GM18498 (cell line): ENCODE measurements at regions not wholly inside any gene's neighbourhood (a gene's known extent, or its start where the extent isn't known, plus 50 kb on each side); places are given as distances from the start of the nearest gene placed in this dataset.
"Not testable (repeated sequence)": the region's sequence is repeated elsewhere in the genome, so short reads cannot be mapped to it uniquely, and the experiment has no call there.

Source experiments
- ATAC-seq: cut with Tn5 transposase; IDR thresholded peaks from one replicate; pipeline ENCODE4 v1.9.1; 2021; ENCODE audit warnings: mild to moderate bottlenecking, moderate library complexity; ENCODE audit not compliant: unreplicated experiment

- ATAC-seq: no peak
Measured at GRCh38 chr20:29878777-29879442, 1378.6 kb upstream of the DEFB115 start.

GRCh38 chr20:29881107-29881506 lies 1376.4 kb upstream of the DEFB115 start:
- not testable (repeated sequence) for ATAC-seq

DNA sequence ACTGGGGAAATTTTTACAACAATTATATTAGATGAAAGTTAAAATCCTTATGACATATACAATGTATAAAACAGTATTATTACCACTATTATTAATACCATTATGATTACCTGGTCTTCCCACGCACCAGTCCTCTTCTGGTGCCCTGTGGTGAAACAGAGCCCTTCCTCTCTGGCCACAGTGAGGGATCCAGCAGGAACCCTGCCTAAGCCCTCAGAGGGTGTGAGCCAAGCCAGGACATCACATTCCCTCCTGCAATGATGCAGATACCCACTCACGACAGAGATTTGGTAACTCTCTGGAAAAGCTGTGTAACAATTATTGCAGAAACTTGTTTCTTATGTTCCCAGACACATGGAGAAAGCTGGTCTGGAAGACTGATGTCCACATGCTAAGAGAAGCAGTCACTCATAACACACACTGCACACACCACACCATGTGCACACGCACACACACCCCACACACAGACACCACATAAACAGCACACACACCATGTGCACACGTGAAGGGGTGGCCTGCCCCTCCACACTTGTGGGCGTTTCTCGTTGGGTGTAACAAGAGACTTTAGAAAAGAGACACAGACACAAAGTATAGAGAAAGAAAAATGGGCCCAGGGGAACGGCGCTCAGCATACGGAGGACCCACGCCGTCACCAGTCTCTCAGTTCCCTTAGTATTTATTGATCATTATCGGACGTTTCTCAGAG lies 1373.8 kb upstream of the DEFB115 start:
- not testable (repeated sequence) for ATAC-seq

GRCh38 chr20:29884322-29884721 lies 1373.1 kb upstream of the DEFB115 start:
- not testable (repeated sequence) for ATAC-seq

DNA sequence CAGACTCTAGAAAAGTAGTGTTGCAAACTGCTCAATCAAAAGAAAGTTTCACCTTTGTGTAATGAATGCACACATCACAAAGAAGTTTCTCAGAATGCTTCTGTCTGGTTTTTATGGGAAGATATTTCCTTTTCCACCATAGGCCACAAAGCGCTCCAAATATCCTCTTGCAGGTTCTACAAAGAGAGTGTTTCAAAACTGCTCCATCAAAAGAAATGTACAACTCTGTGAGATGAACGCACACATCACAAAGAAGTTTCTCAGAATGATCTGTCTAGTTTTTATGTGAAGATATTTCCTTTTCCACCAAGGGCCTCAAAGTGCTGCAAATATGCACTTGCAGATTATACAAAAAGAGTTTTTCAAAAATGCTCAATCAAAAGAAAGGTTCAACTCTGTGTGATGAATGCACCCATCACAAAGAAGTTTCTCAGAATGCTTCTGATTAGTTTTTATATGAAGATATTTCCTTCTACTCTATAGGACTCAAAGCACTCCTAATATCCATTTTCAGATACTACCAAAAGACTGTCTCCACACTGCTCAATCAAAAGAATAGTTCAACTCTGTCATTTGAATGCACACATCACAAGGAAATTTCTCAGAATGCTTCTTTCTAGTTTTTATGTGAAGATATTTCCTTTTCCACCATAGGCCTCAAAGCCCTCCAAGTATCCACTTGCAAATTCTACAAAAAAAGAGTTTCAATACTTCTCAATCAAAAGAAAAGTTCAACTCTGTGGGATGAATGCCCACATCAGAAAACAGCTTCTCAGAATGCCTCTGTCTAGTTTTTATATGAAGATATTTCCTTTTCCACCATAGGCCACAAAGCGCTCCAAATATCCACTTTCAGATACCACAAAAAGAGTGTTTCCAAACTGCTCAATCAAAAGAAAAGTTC lies 1371.9 kb upstream of the DEFB115 start:
- not testable (repeated sequence) for ATAC-seq

GRCh38 chr20:29891555-29891954 lies 1365.9 kb upstream of the DEFB115 start:
- not testable (repeated sequence) for ATAC-seq
